NCI-H82 treated with DMSO at 0.1 percent for 48 hours (cell line): ENCODE measurements at regions not wholly inside any gene's neighbourhood (a gene's known extent, or its start where the extent isn't known, plus 50 kb on each side); places are given as distances from the start of the nearest gene placed in this dataset.
A peak's percentile ranks its signal among the peaks of the same experiment; 100 is the strongest.

Source experiments
- DNase-seq: peaks from one replicate; lab custom pipeline; 2025; ENCODE audit not compliant: unreplicated experiment; lab: John Stamatoyannopoulos, UW

DNA sequence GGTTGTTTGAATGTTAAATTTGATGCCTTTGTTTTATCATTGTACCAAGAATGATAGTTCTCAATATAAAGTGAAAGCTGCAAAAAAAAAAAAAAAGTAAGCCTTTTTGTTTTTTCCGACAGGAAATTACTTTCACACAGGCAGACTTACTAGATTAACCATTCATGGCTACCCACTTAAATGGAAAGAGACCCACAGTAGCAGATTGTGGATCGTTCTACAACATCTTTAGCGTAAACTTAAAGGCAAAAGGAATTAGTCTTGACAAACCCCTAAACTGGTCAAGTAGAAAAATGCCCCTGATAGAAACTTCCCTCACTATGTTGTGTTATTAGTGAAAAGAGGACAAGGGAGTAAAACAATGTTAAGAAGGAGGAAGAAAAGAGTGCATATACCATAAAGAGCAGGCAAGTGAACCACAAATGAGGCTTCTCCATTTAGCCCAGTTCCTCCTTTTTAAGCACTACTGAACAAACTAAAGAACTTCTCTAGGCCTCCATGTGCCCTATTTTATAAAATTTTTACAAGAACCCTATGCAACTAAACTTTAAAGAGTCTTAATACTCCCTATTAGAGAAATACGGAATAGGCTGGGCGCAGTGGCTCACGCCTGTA lies 1560.3 kb downstream of the MRPL39 start:
- no peak for DNase-seq

DNA sequence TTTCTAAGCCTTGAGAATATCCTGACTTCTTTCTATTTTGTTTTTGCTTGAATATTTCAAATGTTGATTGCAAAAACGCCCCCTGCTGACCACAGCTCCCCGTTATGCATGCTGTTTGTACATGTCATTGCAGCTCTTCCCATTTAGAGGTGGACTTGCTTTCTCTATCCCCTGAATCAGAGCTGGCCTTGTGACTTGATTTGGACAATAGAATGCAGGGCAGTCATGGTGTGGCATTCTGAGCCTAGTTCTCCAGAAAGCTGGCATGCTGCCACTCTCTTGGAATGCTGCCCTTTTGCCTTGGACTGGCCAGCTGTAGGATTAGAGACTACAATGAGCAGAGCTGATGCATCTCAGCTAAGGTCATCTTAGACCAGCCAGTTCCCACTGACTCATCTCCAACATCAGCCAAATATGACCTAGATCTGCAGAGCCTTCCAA lies 1561.5 kb downstream of the MRPL39 start:
- DNase-seq, result no peak

DNA sequence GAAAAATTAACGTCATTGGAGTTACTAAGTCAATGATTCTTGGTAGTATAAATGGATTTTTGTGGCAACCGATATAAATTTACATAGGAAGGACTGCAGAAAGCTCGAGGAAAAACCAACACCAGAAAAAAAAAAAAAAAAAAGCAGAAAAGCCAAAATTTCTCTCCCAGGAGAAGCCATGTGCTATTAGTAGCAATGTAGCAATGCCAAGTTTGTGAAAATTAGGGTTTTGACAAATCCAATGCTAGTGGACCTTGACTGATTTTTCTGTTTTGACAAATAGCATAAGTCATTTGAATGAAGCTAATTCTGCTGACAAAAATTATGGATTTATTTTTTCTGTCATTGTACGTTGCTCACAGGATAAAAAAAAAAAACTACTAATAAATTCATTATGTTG lies 1561.9 kb downstream of the MRPL39 start:
- DNase-seq, result no peak

DNA sequence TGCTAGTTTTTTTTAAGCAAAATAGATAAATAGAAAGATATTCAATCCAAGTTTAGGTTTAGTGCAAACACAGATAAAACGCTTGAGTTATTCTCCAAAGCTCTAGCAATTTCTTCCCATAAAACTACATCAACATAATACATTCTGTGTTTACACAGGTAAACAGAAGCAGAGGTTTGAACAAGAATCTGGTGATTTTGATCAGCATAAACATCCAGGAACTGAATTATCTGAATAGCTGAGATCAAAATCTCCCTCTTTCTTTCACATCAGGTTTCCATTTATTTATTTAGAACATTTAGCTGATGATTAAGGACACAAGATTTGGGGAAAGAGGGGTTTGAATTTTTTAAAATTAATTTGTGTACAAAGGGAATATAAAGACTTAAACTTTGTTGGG lies 1564.6 kb downstream of the MRPL39 start:
- DNase-seq, result no peak

DNA sequence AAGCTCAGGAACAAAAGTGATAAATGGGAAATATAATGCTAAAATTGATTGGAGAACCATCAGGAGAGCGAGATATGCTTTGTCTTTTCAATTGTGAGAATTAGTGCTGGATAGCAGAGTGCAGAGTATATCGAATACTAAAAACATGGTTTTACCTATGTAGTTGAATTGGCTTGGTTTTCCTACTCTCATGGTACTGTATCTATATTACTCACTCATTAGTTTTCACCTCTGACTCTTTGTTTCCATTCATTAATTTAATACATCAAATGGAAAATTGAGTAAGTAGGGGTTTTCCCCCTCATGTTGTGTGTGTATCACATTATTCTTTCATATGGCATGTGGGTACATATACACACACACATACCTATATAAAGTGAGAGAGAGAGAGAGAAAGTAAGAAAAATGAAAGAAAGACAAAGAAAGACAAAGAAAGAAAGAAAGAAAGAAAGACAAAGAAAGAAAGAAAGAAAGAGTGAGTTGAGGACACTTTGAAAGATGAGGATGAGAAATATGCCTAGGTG lies 1574.5 kb downstream of the MRPL39 start:
- no peak for DNase-seq

DNA sequence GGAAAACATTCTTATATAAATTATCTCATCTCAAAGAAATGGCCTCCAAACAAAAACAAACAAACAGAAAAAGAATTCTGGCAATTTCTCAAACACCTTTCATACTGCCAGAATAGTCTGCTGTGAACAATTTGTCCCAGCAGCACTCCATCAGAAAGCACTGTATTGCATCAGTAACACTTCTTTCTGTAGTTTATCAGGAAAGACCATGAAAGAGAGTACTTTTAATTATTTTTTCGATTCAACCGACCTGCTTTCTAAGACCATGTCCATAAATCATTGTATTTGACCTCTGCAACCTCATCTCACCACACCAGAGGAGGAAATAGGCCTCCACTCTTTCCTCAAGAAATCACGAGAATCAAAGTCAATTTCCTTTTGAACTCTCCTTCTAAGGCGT lies 1579.9 kb downstream of the MRPL39 start:
- DNase-seq, result no peak

DNA sequence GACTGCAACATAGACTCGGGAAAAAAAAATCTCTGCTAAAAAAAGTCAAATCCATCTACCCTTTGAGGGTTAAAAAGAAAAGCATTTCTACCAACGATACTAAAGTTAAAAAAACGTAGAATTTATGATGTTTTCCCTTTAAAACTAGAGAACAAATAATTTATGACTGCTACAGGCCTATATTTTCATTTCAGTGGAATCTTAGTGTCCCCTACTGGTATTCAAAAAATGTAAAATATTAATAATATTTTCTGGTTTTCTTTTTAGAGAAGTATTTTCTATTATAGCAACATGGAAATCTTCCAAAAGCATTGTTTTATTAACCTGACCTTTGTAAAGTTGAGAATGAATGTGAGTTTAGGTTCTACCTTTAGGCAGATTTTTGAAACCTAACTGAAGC lies 1582.2 kb downstream of the MRPL39 start:
- DNase-seq, result no peak

DNA sequence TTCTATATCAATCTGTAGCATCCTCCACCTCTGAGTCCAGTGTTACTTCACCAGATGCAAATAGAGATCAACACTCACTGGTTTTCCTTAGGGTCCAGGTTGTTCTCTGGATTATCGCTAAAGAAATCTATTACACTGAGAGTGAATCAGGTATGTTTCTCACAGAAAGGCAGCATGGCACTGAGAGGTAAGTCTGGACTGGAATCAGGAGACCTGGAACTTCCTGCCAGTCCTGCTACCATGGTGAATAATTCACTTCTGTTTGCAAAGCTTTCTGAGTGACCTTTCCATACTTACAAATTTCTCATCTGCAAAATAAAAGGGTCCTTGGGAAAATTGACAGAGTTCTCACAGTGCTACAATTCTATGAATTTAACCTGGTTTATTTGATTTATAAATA lies 1583.3 kb downstream of the MRPL39 start:
- no peak for DNase-seq

DNA sequence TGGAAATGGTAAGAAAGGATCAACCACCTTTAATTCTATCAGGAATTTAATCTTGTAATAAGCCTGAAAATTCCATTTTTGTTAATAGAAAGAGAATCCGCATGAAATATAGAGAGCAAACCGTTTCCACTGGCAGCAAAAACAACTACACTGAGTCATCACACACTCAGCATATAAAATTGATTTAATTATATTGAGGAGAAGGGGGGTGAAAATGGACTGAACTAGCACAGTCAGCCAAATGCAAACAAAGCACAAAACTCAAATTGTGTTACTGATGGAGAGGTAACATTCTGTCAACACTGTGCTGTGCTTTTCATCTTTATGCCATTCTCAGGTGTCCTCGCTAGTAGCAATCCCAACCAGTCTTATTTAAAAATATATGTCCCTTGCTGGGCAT lies 1583.9 kb downstream of the MRPL39 start:
- no peak for DNase-seq

DNA sequence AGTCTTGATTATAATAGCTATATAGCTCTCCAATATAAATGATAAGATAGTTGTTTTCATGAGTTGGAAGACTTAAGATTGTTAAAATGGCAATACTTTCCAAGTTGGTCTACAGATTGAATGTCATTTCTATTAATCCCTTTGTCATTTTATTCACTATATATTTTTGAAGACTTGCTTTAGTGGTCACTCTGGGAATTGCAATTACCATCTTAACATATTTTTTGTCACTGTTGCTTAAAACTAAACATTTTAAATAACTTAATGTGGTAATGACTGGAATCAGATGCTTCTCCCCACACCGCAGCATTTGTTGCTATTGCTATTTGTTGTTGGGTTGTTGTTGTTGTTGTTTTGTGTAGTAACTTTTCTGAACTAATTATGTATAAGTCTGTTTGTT lies 1592.9 kb downstream of the MRPL39 start:
- DNase-seq, result no peak

DNA sequence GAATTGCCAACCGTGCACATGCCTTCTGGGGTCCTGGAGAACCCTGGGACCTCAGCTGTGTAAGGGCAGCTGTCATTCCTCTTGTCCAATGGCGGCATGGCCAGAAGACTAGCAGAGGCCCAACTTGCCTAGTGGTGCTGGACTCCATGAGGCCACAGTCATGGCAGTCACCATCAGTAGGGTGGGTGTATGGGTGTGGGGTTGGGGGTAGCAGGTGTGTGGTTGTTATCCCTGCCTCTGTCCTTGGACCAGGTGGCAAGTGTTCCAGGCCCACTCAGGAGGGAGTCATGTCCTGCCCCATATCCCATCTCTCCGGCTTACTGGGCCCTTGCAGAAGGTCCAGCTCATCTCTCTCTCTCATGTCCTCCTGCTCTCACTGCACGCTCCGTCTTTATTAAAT lies 1596.2 kb downstream of the MRPL39 start:
- DNase-seq, result no peak

DNA sequence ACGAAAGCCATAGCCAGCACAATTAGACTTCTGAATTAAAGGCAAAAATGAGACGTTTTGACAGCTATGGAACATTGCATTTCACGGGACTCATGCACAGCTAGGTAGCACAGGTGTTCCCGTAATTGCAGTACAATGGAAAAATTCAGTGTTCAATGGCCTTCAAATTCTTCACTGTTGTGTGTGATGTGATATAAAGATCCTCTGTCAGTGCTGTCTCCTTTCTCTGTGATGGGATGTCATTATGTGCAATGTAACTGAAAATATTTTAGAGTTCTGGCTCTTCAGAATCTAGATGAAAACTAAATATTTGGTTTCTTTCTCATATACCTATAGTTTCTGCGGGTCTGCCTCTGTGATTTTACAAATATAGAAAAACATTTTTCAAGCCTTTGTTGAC lies 1599.7 kb downstream of the MRPL39 start:
- no peak for DNase-seq

DNA sequence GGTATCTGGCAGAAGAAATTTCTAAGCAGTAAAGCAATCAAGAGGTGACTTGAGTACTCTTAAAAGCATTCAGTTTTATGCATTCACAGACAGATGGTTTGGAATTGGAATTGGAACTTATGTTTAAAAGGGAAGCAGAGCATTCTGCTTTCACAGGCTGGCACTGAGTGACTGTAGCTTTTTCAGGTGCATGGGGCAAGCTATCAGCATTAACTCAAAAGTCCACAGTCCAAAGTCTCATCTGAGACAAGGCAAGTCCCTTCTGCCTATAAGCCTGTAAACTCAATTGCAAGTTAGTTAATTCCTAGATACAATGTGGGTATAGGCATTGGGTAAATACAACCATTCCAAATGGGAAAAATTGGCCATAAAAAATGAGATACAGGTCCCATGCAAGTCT lies 1620.3 kb downstream of the MRPL39 start:
- DNase-seq, result no peak

DNA sequence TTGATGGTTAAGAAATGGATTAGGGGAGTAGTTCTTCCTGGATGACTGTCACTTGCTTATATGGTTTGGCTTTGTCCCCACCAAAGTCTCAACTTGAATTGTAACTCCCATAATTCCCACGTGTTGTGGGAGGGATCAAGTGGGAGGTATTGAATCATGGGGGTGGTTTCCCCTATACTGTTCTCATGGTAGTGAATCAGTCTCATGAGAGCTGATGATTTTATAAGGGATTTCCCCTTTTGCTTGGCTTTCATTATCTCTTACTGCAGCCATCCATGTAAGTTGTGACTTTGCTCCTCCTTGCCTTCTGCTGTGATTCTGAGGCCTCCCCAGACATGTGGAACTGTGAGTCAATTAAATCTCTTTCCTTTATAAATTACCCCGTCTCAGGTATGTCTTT lies 1621.1 kb downstream of the MRPL39 start:
- DNase-seq, result no peak

DNA sequence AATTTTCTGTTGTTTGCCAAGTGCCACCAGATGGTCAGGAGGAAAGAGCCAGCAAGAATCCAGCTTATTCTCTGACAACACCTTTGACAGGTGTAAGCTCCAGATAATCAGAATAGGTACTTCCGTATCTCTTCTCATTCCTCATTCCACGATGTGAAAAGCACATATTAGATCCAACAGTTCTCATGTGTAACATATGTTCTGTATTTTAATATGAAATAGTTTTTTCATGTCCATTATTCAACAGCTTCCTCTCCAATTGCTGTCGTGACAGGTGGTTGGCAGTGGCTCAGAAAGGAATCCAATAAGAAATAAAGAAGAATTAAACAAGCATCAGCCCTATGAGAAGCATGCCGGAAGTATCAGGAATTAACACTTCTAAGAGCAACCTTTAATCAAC lies 1624.7 kb downstream of the MRPL39 start:
- no peak for DNase-seq

DNA sequence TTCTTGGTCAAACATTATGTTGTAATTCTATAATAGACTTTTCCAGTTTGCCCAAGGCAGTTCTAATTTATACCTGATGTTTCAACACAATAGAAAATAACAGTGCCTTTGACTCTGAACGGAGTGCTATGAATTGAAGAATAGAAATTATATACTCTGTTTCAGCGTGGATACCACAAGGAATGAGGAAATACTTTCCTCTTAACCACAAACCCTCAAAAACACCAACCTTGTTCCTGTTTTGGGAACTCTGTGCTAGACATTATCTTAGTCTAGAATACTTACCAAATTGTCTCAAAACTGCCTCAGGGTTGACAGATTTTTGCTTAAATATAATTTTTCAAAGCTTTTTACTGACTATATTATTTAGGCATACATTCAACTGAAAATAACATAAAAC lies 1629.3 kb downstream of the MRPL39 start:
- DNase-seq, result no peak

DNA sequence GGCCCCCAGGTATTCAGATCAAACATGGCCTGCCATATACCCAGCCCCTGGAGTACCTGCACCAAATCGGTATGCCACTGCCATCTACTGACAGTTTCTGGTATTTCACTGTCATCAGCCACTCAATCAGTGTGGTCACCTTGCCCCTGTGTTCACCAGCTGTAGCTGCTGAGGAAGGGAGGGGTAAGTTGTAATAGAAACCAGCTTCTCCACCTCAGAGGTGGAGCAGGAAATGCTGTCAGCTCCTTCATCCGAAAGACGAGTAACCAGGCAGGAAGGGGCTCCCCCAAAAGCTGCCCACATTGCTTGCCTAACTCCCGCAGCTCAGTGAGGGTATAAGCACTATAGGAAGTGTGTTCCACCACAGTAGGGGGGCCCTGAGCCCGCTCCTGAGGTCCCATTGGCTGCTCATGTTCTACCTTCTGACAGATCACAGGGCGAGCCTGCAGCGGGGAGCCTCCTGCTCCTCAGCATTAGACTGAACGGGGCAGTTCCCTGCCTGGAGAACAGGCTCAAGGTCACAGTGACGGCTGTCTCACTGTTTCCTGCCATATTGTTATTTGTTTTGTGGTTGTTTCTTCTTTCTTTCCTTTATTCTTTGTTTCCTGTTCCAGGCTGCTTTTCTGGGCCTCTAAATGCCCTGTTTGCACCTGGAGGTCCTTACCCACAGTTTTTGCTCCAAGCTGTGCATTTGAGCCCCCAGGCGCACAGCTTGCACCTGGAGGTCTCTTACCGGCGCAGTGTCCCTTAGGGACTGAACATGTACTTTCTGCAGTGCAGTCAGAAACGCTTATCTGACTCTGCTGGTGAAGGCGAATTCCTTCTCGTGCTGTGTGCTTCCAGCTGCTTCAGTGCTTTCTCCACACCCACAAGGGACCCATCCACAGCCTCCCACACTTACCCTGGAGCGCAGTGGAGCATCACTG lies 1638.3 kb downstream of the MRPL39 start:
- peak; percentile 29 for DNase-seq

DNA sequence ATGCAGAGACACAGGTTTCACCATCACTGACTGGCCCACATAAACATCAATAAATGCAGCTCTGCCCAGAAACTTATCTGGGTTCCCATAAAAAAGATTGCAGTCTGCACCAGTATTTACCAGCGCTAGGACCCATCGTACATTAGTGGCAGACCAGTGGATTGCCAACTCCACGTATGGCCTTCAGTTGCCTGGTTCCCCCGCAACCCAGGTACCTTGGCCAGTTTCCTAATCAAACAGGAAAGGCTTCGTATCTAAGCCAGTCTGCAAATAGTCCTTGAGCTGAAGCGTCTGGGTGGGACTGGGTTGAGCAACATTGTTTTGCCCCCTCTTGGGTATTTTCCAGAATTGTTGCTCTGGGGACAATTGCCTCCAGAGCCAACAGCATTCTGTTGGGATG lies 1639.3 kb downstream of the MRPL39 start:
- DNase-seq, result no peak

DNA sequence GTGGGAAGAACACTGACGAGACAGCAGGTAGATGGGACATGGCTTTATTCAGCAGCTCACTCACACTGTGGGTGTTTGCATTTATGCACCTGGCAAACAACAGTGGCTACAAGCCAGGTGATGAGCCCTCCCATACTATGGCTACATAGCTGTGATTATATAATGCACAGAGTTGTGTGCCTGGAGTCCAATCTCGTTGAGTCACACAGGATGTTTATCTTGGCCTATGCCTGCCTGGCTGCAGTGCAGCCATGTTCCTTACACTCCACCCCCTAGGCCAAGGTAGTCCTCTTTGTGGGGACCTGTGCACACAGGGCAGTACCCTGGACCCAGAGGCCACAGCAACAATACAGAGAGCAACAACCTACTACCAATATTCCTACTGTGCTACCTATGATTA lies 1643.8 kb downstream of the MRPL39 start:
- DNase-seq, result no peak

DNA sequence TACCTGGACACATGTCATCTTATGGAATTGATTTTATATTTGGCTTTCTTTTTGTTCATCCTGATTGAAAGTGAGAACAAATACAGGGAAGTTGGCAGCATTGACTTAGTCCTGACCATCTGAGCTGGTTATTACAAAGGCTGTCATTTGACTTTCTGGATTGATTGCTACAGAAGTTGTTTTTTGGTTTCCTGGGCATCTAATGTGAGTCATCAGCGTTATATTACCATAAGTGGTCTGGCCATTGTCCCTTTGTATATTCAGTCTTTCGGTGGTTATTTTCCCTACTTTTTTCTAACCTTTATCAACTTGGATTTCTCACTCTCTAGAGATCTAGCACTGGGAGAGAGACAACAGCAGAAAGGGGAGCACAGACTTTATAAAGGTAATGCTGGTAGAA lies 1646.5 kb downstream of the MRPL39 start:
- DNase-seq, result no peak

DNA sequence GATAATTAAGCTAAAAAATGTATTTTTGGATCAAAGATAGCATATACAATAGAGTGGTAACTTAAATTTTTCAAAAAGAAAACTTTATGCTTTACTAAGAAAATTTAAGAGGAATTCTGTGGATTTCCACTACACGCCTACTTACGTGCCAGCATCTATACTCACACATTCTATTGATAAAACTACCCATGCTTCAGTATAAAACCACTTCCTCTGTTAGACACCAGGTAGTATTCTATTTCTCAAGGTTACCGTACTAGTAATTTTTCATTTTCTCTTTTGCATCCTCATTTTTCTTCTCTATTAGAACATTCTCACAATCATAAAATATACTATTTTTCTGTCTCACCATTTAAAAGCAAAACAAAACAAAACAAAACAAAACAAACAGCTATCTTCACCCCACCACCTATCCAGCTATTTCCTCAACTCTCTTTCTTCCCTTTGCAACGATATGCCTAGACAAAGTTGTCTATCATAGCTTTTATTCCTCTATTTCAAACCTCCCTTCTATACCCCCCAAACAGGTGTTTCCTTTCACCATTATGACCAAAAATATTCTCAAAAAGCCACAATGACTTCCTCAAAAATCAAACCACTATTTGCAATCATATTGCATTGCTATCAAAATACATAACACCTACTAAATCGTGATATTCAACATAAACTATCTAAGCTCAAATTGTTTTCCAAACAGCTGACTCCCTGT lies 1652.0 kb downstream of the MRPL39 start:
- no peak for DNase-seq

DNA sequence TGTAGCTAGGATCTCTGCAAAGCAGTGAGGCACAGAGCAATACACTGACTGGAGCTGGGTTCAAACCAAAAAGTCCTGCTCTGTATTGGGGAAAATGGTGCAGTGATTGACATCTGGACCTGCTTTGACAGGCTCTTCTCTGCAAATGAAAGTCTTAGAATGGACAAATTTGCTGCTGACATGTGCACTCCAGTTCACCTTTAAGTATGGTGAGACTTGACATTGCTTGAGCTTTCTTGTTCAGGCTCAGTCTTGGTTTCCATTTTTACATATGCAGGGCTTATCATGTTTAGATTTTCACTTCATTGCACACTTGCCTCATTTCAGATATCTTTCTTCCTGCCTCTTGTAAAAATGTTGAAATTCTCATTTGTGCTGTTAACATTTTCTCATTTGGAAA lies 1655.0 kb downstream of the MRPL39 start:
- no peak for DNase-seq
